ENCODE measurements at regions not wholly inside any gene's neighbourhood (a gene's known extent, or its start where the extent isn't known, plus 50 kb on each side); places are given as distances from the start of the nearest gene placed in this dataset.

DNA sequence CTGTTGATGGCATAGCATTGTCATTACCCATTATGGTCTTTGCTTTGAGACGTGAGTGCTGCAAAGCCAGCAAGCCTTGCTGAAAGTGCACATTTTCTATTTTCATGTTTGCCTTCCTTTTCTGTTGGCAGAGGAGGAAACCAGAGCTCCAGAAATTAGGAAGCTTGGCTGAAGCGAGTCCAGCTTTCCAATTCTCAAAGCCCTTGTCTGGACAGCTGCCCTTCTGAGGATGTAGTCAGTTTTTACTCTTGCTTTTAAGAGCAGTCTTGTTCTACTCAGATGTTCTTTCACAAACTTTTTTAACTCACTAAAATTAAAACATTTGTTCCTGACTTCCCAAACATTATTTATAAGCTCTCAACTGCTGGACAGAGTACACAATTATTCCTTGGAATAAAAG lies 93.8 kb downstream of the ICOS start:
- no peaks in the 10 kb centered on the region for H3K9me3 ChIP-seq (ENCODE audit: low read depth)
- TF ChIP-seq, protein P1, sequence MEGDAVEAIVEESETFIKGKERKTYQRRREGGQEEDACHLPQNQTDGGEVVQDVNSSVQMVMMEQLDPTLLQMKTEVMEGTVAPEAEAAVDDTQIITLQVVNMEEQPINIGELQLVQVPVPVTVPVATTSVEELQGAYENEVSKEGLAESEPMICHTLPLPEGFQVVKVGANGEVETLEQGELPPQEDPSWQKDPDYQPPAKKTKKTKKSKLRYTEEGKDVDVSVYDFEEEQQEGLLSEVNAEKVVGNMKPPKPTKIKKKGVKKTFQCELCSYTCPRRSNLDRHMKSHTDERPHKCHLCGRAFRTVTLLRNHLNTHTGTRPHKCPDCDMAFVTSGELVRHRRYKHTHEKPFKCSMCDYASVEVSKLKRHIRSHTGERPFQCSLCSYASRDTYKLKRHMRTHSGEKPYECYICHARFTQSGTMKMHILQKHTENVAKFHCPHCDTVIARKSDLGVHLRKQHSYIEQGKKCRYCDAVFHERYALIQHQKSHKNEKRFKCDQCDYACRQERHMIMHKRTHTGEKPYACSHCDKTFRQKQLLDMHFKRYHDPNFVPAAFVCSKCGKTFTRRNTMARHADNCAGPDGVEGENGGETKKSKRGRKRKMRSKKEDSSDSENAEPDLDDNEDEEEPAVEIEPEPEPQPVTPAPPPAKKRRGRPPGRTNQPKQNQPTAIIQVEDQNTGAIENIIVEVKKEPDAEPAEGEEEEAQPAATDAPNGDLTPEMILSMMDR (IDR thresholded peaks at IDR 0.05; ENCODE audit: low read depth, low read length), result no peak
- no peaks in the 10 kb centered on the region for H3K27me3 ChIP-seq
- no peak for DNase-seq (ENCODE audit: low read depth in 1 of 2, low spot score in 1 of 2)
- no peak overlapping the region for H3K4me3 ChIP-seq
- H3K4me1 ChIP-seq (ENCODE audit: low read depth), result no peaks in the 10 kb centered on the region
- H3K27ac ChIP-seq, result no peak overlapping the region
- no peaks in the 10 kb centered on the region for H3K36me3 ChIP-seq

DNA sequence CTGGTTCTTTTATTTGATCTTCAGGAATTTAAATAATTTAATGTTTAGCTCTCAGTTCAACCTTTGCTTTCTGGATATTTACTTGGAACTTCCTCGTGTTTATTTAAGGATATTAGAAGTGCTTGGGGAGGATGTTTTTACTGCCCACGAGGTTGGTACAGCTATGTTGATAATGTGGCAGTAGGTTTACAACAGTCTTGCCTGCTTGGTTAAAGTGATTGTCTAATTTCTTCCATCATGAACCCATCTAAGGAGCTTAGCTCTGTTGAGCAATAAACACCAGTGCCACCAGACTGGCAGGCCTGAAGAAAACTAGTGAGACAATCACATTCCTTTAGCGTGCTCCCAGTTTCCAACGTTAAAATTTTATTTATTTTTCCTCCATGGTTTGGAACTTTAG lies 94.5 kb downstream of the ICOS start:
- Histone ChIP-seq H3K9me3 (ENCODE audit: low read depth) (no peaks in the 10 kb centered on the region), H3K27ac (no peak overlapping the region), H3K36me3 (no peaks in the 10 kb centered on the region), H3K4me3 (no peak overlapping the region), H3K27me3 (no peaks in the 10 kb centered on the region), H3K4me1 (ENCODE audit: low read depth) (no peaks in the 10 kb centered on the region)
- no peak for DNase-seq (ENCODE audit: low read depth in 1 of 2, low spot score in 1 of 2)
- TF ChIP-seq, protein P1 (IDR thresholded peaks at IDR 0.05; ENCODE audit: low read depth, low read length), result no peak

DNA sequence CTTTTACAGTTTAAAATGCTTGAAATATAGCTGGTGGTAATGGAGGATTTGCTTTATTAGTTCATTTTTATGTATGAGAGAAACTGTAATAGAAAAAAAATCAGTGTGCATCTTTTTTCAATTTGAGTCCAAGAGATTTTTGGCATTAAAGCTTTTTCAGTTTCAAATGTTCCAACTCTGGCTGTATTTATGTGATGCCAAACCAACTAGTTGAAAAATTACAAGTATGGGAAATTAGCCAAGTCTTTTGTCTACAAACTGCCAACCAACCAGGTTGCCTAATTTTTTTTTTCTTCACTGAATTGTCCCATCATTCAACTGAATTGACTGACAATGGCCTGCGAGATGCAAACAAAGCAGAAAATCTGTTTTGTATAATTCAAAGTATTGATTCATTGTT lies 95.7 kb downstream of the ICOS start:
- no peak for DNase-seq (ENCODE audit: low read depth in 1 of 2, low spot score in 1 of 2)
- no peaks in the 10 kb centered on the region for H3K27me3 ChIP-seq
- no peak overlapping the region for H3K27ac ChIP-seq
- TF ChIP-seq, protein P1 (IDR thresholded peaks at IDR 0.05; ENCODE audit: low read depth, low read length), result no peak
- no peak overlapping the region for H3K4me3 ChIP-seq
- no peaks in the 10 kb centered on the region for H3K9me3 ChIP-seq (ENCODE audit: low read depth)
- no peaks in the 10 kb centered on the region for H3K36me3 ChIP-seq
- H3K4me1 ChIP-seq (ENCODE audit: low read depth), result no peaks in the 10 kb centered on the region

DNA sequence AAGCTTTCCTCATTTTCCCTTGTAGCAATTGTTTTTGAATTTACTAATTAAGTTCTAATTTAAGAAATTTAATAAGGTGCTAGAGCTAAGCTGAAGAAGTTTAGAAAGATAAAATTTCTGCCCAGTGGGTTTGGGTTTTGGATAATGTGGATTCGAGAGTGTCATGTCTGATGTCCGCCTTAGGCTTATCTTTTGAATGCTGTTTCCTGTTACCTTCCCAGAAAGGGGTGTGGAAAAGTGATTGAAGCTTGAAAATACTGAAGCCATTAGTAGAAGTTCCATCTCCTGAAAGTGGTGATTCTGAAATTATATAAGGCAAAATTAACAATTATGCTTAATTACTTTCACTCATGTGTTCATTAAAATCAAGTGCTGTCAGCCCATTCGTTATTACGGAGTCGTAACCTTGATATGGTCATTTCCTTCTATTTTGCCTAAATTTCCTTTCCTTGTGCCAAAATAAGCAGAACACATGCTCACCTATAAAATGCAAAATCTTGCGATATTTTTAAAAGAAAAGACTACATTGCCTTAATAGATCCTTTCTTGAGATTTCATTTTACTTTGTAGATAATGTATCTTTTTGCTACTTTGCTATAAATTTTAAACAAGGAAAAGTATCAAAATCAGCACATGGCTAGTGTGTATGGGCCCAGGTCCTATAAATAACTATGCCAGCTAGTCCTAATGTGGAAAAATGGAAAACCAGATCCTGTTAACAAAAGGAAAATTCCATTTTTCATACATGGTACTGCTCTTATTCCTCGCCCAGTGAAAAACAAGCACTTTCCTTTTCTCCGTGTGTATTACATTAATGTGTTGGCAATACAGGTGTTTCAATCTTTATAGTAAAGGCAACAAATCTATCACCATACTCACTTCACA lies 97.3 kb downstream of the ICOS start:
- TF ChIP-seq, protein P1 (IDR thresholded peaks at IDR 0.05; ENCODE audit: low read depth, low read length), result no peak
- no peaks in the 10 kb centered on the region for H3K9me3 ChIP-seq (ENCODE audit: low read depth)
- no peaks in the 10 kb centered on the region for H3K36me3 ChIP-seq
- no peaks in the 10 kb centered on the region for H3K4me1 ChIP-seq (ENCODE audit: low read depth)
- DNase-seq (ENCODE audit: low read depth in 1 of 2, low spot score in 1 of 2), result no peak
- no peak overlapping the region for H3K27ac ChIP-seq
- no peaks in the 10 kb centered on the region for H3K27me3 ChIP-seq
- H3K4me3 ChIP-seq, result no peak overlapping the region

DNA sequence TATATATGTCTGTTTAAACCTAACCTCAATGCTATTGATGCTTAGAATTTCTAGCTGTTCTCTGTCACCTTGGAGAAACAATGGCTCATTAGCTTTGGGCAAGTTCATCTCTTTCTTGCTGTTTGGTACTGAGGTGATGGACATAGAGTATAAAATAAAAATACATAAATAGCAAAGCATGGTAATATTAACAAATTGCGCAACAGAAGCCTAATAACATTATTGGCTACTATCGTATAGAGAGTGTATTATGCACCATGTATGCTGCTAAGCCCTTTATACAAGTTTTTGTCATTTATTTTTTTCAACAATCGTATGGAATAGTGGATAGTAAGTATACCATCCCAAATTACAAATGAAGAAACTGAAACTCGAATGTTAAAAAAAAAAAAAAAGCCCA lies 100.1 kb downstream of the ICOS start:
- H3K4me3 ChIP-seq, result no peak overlapping the region
- TF ChIP-seq, protein P1 (IDR thresholded peaks at IDR 0.05; ENCODE audit: low read depth, low read length), result no peak
- H3K27ac ChIP-seq, result no peak overlapping the region
- H3K36me3 ChIP-seq, result no peaks in the 10 kb centered on the region
- DNase-seq (ENCODE audit: low read depth in 1 of 2, low spot score in 1 of 2), result no peak
- no peaks in the 10 kb centered on the region for H3K27me3 ChIP-seq
- H3K4me1 ChIP-seq (ENCODE audit: low read depth), result no peaks in the 10 kb centered on the region
- no peaks in the 10 kb centered on the region for H3K9me3 ChIP-seq (ENCODE audit: low read depth)
